ENCODE measurements at regions not wholly inside any gene's neighbourhood (a gene's known extent, or its start where the extent isn't known, plus 50 kb on each side); places are given as distances from the start of the nearest gene placed in this dataset.

DNA sequence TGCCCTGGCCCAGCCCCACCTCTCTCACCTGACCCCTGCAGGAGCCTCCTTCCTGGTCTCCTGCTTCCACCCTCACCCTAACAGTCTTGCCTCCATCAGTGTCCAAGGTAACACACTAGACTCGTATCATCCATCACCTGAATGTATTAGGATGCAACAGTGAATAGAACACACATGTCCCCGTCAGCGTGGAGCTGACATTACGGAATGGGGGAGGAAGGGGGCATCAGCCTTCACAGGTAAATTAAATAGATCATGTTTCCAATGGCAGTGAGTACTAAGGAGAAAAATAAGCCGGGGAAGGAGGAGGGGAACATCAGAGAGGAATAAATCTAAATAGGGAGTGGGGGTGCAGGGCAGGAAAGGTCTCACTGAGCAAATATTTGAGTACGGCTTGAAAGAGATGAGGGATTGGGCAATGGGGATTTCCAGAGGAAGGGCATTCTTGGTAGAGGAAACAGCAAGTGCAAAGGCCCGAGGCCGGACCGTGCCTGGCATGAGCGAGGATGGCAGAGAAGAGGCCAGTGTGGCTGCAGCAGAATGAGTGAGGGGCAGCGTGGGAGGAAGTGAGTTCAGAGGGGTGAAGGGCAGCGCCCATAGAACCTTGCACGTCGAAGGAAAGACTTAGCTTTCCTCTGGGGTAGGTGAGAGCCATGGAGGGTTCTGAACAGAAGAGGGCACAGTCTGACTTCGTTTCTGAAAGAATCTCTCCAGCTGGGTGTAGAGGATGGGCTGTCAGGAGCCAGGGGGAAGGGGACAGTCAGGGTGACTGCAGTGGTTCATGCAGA, 110.1 kb upstream of the PTPN1 start:
- no peak for TF ChIP-seq Cebpa-rat (IDR thresholded peaks at IDR 0.05)
- H3K4me1 ChIP-seq = peaks cover 10% of the 10 kb centered on the region

DNA sequence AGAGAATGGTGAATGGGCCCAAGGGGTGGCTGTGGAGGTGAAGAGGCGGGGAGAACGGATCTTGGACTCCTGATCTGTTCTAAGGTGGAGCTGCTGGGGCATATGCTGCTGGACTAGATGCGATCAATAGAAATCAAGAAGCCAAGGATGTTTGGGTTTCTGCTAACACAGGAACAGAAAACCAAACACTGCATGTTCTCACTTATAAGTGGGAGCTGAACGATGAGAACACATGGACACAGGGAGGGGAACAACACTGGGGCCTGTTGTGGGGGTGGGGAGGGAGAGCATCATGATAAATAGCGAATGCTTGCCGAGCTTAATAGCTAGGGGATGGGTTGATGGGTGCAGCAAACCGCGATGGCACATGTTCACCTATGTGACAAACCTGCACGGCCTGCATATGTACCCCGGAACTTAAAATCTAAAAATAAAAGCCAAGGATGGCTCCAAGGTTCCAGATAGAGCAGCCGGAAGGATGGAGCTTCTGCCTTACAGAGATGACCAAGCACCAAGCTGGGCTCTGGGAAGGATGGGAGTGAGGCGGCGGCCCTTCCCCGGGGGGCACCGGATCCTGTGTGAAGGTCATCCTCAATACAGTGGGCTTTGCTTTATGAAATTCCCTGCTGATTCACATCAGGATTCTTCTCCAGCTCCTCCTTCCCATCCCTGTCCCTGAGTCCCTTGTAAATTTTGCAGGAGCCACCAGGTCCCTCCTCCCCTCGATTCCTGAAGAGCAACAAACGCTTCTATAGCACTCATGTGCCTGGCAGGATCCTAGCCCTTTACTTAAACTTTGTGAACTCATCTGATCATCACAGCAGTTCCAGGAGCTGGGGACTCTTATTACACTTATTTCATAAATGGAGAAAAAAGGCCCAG, 109.2 kb upstream of the PTPN1 start:
- Histone ChIP-seq H3K4me2 (no peak overlapping the region), H3K4me1 (peaks cover 6% of the 10 kb centered on the region; the same call in 1 of the 2 replicates), H3K9me3 (no peaks in the 10 kb centered on the region), H3K4me3 (no peak overlapping the region), H3K27ac (no peak overlapping the region), H3K9ac (no peak overlapping the region), H3K36me3 (no peaks in the 10 kb centered on the region), H3K27me3 (no peaks in the 10 kb centered on the region), H4K20me1 (no peaks in the 10 kb centered on the region)
- TF ChIP-seq Cebpa-rat (IDR thresholded peaks at IDR 0.05) = no peak

More for the DNA sequence above, 110.1 kb upstream of the PTPN1 start:
- no peaks in the 10 kb centered on the region for H4K20me1 ChIP-seq
- H3K4me2 ChIP-seq = no peak overlapping the region
- no peaks in the 10 kb centered on the region for H3K36me3 ChIP-seq
- no peak overlapping the region for H3K27ac ChIP-seq
- H3K9me3 ChIP-seq = no peaks in the 10 kb centered on the region
- H3K4me3 ChIP-seq = no peak overlapping the region
- H3K27me3 ChIP-seq = no peaks in the 10 kb centered on the region
- H3K9ac ChIP-seq = no peak overlapping the region

DNA sequence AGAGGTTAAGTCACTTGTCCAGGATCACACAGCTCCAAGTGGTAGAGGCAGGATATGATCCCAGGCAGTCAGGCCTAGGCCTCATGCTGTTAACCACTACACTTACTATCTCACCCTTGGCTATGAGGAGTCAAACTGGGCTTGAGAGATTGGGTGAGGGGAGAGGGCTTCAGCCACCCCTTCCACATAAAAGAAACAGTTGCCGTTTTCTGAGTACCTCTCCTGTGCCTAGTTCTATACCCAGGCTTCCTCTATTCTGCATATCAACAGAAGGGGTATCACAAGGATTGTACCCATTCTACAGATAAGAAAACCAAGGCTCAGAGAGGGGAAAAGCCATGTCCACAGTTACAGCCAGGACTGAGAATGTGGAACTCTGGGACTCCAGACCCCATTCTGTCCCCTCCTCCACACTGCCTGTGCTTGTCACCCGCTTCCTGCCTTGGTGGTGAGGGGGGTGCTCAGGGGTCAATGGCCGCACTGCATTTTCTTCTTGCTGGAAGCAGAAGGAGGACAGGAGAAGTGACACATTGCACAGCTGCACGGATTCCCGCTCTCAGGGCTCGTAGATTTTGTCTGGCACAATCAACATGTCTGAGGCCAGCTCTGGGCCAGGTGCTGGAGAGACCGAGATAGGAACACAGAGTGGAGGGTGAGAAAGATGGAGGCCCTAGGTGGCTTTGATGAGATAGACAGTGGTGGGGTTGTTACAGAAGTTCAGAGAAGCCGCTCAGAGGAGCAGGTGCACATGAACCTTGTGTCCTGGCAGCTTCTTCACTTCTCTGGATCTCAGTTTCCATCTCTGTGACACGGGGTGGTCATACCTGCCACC, 108.4 kb upstream of the PTPN1 start:
- Histone ChIP-seq H3K36me3 (no peaks in the 10 kb centered on the region), H3K27ac (no peak overlapping the region), H3K4me1 (peaks cover 6% of the 10 kb centered on the region; the same call in 1 of the 2 replicates), H3K27me3 (no peaks in the 10 kb centered on the region), H4K20me1 (no peaks in the 10 kb centered on the region), H3K9ac (no peak overlapping the region), H3K4me3 (no peak overlapping the region), H3K9me3 (no peaks in the 10 kb centered on the region), H3K4me2 (no peak overlapping the region)
- TF ChIP-seq Cebpa-rat (IDR thresholded peaks at IDR 0.05) = no peak

DNA sequence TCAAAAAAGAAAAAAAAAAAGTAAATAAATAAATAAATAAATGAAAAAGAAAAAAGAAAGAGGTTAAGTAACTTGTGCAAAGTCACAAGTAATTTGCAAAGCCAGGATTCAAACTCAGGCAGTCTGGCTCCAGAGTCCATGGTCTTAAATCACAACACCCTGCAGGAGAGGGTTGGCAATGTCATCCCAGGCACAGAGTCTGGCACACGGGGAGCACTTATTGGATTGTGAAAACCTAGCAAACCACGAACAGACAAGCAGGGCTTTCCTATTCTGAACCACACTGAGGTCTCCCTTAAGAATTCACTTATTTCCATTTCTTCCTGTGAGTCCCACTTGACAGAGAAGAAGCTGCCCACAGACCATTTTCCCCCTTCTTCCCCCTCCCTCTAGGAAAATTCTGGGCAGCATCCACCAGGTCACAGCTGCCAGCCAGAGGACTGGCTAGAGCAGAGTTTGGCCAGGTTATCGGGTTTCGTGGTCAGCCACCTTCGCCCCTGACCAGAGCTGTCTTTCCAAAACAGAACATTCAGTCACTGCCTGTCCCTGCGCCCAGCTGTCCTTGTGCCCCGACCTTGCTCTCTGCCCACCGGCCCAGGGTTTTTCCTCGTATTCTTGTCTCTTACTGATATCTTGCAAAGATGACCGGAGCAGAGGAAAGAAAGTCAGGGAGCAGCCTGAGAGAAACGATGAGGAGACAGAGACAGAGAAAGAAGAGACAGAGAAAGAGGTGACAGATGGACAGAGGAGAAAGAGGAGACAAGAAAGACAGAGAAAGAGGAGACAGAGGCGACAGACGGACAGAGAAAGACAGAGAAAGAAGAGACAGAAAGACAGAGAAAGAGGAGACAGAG, 106.4 kb upstream of the PTPN1 start:
- Histone ChIP-seq H3K9me3 (no peaks in the 10 kb centered on the region), H3K27ac (no peak overlapping the region), H3K4me3 (no peak overlapping the region), H4K20me1 (no peaks in the 10 kb centered on the region), H3K36me3 (no peaks in the 10 kb centered on the region), H3K9ac (no peak overlapping the region), H3K27me3 (no peaks in the 10 kb centered on the region), H3K4me2 (peak overlapping the region; percentile 18; the same call in 1 of the 2 replicates), H3K4me1 (peaks cover 6% of the 10 kb centered on the region; the same call in 1 of the 2 replicates)
- no peak for TF ChIP-seq Cebpa-rat (IDR thresholded peaks at IDR 0.05)

GRCh38 chr20:50404419-50405234, 105.6 kb upstream of the PTPN1 start:
- no peaks in the 10 kb centered on the region for H3K9me3 ChIP-seq
- no peak overlapping the region for H3K9ac ChIP-seq
- no peak overlapping the region for H3K27ac ChIP-seq
- no peaks in the 10 kb centered on the region for H3K27me3 ChIP-seq
- H3K4me3 ChIP-seq = no peak overlapping the region
- peaks cover 6% of the 10 kb centered on the region; the same call in 1 of the 2 replicates for H3K4me1 ChIP-seq
- no peak overlapping the region for H3K4me2 ChIP-seq
- H3K36me3 ChIP-seq = no peaks in the 10 kb centered on the region
- no peaks in the 10 kb centered on the region for H4K20me1 ChIP-seq
- no peak for TF ChIP-seq Cebpa-rat (IDR thresholded peaks at IDR 0.05)

- Histone ChIP-seq H4K20me1 (no peaks in the 10 kb centered on the region), H3K27me3 (no peaks in the 10 kb centered on the region), H3K9ac (no peak overlapping the region), H3K4me2 (no peak overlapping the region), H3K36me3 (no peaks in the 10 kb centered on the region), H3K4me3 (no peak overlapping the region), H3K4me1 (peaks cover 6% of the 10 kb centered on the region; the same call in 1 of the 2 replicates), H3K9me3 (0 out of 2 replicates have a peak, but pooled peaks cover 1% of the 10 kb centered on the region), H3K27ac (no peak overlapping the region)
- TF ChIP-seq Cebpa-rat (IDR thresholded peaks at IDR 0.05) = no peak
Observed at GRCh38 chr20:50405235-50405914, 104.8 kb upstream of the PTPN1 start.

DNA sequence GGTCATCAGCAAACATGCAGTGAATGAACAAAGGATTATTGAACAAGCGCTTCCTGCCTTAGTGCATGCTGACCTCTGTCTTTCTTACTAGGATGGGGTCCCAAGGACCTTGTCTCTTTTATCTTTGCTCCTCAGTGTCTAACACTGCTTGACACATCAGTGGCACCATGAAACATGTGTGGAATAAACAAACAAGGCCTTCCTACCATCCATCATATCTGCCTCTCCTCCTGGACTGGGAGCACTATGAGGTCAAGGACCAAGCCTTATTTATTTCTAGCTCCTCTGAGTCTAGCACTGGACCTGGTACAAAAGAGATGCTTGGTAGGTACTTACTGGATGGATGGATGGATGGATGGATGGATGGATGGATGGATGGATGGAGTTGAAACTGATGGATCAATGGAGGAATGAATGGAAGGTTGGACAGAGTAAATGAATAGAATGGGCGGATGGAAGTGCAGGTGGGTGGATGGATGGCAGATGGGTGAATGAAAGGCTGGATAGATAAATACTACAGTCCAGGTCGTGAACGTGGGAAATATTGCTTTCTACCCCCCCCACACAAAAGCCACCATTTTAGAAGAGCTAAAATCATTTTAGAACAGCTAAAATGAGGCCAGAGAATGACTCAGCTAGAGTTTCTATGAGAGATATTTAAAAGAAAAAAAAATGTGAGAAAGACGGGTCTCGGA, 104.1 kb upstream of the PTPN1 start:
- Histone ChIP-seq H3K4me2 (no peak overlapping the region), H3K4me3 (no peak overlapping the region), H3K4me1 (peaks cover 6% of the 10 kb centered on the region; the same call in 1 of the 2 replicates), H3K36me3 (no peaks in the 10 kb centered on the region), H3K9ac (no peak overlapping the region), H4K20me1 (no peaks in the 10 kb centered on the region), H3K9me3 (0 out of 2 replicates have a peak, but pooled peaks cover 4% of the 10 kb centered on the region), H3K27me3 (no peaks in the 10 kb centered on the region), H3K27ac (no peak overlapping the region)
- no peak for TF ChIP-seq Cebpa-rat (IDR thresholded peaks at IDR 0.05)
